Common myeloid progenitor, CD34-positive (primary cell): ENCODE measurements at regions not wholly inside any gene's neighbourhood (a gene's known extent, or its start where the extent isn't known, plus 50 kb on each side); places are given as distances from the start of the nearest gene placed in this dataset.

Experiments
- CTCF ChIA-PET: fragments of 350-600 bp; sonication (Branson Sonifier 250); formaldehyde crosslinking; loops from one replicate; lab custom pipeline; 2021; ENCODE audit warnings: antibody characterized with exemption; lab: Charles Lee
- POLR2A ChIA-PET: fragments of 350-600 bp; sonication (Branson Sonifier 250); formaldehyde crosslinking; loops from one replicate; lab custom pipeline; 2021; ENCODE audit warnings: antibody characterized with exemption; lab: Charles Lee
- DNase-seq, 3 donors: peaks; one replicate each; pipeline versions ENCODE4 v3.0.0 to v3.0.0-alpha.2; 2013
- H3K27ac ChIP-seq, 2 experiments: 1 replicate in 1 of 2; 2 replicates in 1 of 2; pipeline ENCODE4 v1.7.0; 2013; ENCODE audit warnings: inconsistent platforms in 2 of 2, low read length in 2 of 2, mild to moderate bottlenecking in 2 of 2, low read depth in 1 of 2, moderate library complexity in 1 of 2; ENCODE audit not compliant: severe bottlenecking in 2 of 2, insufficient read depth in 1 of 2, poor library complexity in 1 of 2
- H3K27me3 ChIP-seq, 5 experiments: replicated peaks in 2 of 5; 1 replicate in 3 of 5; 2 replicates in 2 of 5; pipeline versions ENCODE4 v1.6.1 to v1.7.0; 2013; ENCODE audit warnings: low read length in 4 of 5, mild to moderate bottlenecking in 2 of 5, moderate library complexity in 2 of 5, inconsistent platforms in 1 of 5; ENCODE audit not compliant: insufficient read depth in 5 of 5, control insufficient read depth in 4 of 5
- H3K36me3 ChIP-seq, 4 experiments: 1 replicate in 2 of 4; 2 replicates in 2 of 4; pipeline versions ENCODE4 v1.6.1 to v1.7.0; 2013; ENCODE audit warnings: low read length in 3 of 4, control low read depth in 1 of 4, mild to moderate bottlenecking in 1 of 4; ENCODE audit not compliant: control insufficient read depth in 4 of 4, insufficient read depth in 4 of 4
- H3K4me1 ChIP-seq, 4 experiments: 1 replicate in 3 of 4; 2 replicates in 1 of 4; pipeline versions ENCODE4 v1.6.1 to v1.7.1; 2013; ENCODE audit warnings: low read length in 3 of 4, mild to moderate bottlenecking in 3 of 4, control low read depth in 1 of 4, inconsistent platforms in 1 of 4, moderate library complexity in 1 of 4; ENCODE audit not compliant: control insufficient read depth in 4 of 4, insufficient read depth in 4 of 4; ENCODE audit errors: control extremely low read depth in 1 of 4
- H3K4me3 ChIP-seq, 7 experiments: 1 replicate in 4 of 7; 2 replicates in 3 of 7; pipeline versions ENCODE4 v1.5.1 to v1.7.0; 2013; ENCODE audit warnings: mild to moderate bottlenecking in 7 of 7, low read length in 6 of 7, moderate library complexity in 6 of 7, inconsistent platforms in 2 of 7, low read depth in 2 of 7, control low read depth in 1 of 7; ENCODE audit not compliant: insufficient read depth in 4 of 7, control insufficient read depth in 1 of 7; ENCODE audit errors: extremely low read depth in 1 of 7
- H3K9me3 ChIP-seq, 5 experiments: 1 replicate in 4 of 5; 2 replicates in 1 of 5; pipeline versions ENCODE4 v1.6.1 to v1.7.1; 2013; ENCODE audit warnings: low read length in 4 of 5, mild to moderate bottlenecking in 2 of 5, inconsistent platforms in 1 of 5, low read depth in 1 of 5, moderate library complexity in 1 of 5; ENCODE audit not compliant: control insufficient read depth in 4 of 5, insufficient read depth in 2 of 5; ENCODE audit errors: control extremely low read depth in 1 of 5
- WGBS: methylation state at CpG from one replicate; pipeline ENCODE4 v1.1.5; 2013; ENCODE audit not compliant: insufficient coverage; 5-methylcytosine and 5-hydroxymethylcytosine counted together

DNA sequence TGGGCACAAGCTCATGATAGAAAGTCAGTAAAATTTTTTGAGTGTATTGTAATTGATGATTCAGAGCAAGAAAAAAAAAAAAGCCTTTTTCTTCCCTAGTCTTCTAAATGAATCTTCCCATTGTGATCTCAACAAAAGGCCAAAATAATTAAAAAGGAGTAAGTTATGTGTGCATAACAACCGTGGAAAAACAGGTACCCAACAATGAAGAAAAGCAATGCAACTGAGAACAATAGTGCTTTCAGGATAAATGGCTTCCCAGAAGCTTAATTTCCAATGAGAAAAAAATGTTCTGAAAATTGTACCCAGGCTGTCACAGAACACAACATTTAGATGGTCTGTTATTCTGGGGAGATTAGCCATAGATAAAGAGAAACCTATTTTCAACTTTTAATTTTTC is 399.0 kb upstream of the AGA start:
- H3K4me3 ChIP-seq: no peak overlapping the region
- no peaks in the 10 kb centered on the region for H3K27me3 ChIP-seq
- no peaks in the 10 kb centered on the region for H3K4me1 ChIP-seq
- 50% methylated on average over 1 of the region's 1 CpG for WGBS
- H3K9me3 ChIP-seq: no peaks in the 10 kb centered on the region
- CTCF ChIA-PET: no interaction called here
- H3K27ac ChIP-seq: no peak overlapping the region
- POLR2A ChIA-PET: no interaction called here
- no peaks in the 10 kb centered on the region for H3K36me3 ChIP-seq
- no peak for DNase-seq

DNA sequence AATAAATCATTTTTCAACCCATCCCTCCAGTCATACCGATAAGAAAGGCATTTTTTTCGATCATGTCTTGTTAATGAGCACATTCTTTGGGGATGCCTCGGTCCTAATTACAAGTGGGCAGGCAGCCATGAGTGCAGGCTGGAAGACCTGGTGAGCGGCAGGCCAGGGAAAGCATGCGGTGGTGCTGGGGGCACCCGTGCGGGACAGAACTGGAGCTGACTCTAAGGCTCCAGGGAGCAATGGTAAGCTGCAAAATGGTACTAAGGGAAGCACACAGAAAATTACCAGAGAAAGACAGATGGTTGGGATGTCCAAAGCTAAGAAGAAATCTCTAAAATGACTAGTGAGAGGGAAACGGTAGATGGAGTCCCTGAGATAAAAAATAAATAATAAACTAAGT is 411.0 kb upstream of the AGA start:
- Histone ChIP-seq H3K9me3 (peaks cover 0 to 3% (median 0%) of the 10 kb centered on the region in 5 experiments), H3K27me3 (no peaks in the 10 kb centered on the region), H3K4me3 (no peak overlapping the region), H3K4me1 (no peaks in the 10 kb centered on the region), H3K36me3 (no peaks in the 10 kb centered on the region), H3K27ac (no peak overlapping the region)
- WGBS: 97% methylated on average over 7 of the region's 8 CpGs
- CTCF ChIA-PET: interaction anchor here (0.9 kb wide), 1 partner anchor 17 kb away, joined by 3 read pairs; no protein-coding TSS in a partner anchor
- DNase-seq: no peak
- POLR2A ChIA-PET: no interaction called here

DNA sequence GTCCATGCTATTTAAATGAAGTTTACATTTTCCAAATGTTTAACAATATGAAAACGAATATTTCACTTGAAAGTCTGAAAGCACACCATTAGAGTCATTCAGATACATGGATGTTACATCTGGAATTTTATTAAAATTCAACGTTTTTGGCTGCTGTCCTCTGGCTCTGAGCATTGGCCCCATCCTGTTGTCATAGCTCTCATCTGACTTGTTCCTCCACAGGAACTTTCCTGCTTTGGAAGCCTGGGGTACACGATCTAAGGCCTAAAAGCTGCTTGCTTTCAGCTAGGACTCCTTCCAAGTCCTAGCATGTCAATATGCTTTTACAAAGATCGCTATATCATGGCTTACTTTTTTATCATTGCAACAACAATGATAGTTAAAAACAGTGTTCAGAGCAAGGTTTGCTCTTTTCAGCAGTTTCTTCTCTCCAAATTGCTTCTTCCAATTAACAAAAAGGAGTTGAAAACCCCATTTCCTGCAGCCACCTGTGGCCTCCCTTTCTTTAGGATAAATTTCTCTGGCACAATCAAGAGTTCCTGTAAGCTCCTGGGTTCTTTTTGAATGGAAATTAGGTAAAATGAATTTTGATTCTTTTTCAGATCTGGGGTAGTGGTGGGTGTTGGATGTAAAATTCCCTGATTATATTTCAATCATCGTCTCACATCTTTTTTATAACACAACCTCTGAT is 413.4 kb upstream of the AGA start:
- no peak overlapping the region for H3K27ac ChIP-seq
- ChIA-PET CTCF (no interaction called here), POLR2A (no interaction called here)
- H3K4me3 ChIP-seq: no peak overlapping the region
- no peaks in the 10 kb centered on the region for H3K27me3 ChIP-seq
- H3K36me3 ChIP-seq: no peaks in the 10 kb centered on the region
- no peak for DNase-seq
- peaks cover 0 to 2% (median 0%) of the 10 kb centered on the region in 5 experiments for H3K9me3 ChIP-seq
- H3K4me1 ChIP-seq: no peaks in the 10 kb centered on the region
- 68% methylated on average over 4 of the region's 5 CpGs for WGBS

DNA sequence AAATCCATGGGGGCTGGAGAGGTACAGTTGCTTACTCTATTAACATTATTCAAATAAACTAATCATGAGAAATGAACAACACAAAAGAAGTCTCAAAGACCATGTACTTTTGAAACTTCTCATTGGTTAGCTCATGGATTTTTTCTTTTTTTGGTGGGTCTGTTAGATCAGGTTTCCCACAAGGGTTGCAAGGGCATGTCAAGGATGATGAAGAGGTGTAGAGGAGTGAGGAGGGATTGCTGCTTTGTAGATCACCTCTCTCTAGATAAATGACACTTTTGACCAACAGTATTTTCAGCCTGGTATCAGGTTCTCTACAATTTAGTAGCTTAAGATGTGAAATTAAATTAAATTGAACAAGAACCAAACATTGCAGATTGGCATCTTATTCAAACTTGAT is 417.9 kb upstream of the AGA start:
- H3K36me3 ChIP-seq: no peaks in the 10 kb centered on the region
- H3K4me3 ChIP-seq: no peak overlapping the region
- H3K4me1 ChIP-seq: no peaks in the 10 kb centered on the region
- no peaks in the 10 kb centered on the region for H3K27me3 ChIP-seq
- ChIA-PET CTCF (no interaction called here), POLR2A (no interaction called here)
- DNase-seq: no peak
- peaks cover 0 to 4% (median 0%) of the 10 kb centered on the region in 5 experiments for H3K9me3 ChIP-seq
- H3K27ac ChIP-seq: no peak overlapping the region

DNA sequence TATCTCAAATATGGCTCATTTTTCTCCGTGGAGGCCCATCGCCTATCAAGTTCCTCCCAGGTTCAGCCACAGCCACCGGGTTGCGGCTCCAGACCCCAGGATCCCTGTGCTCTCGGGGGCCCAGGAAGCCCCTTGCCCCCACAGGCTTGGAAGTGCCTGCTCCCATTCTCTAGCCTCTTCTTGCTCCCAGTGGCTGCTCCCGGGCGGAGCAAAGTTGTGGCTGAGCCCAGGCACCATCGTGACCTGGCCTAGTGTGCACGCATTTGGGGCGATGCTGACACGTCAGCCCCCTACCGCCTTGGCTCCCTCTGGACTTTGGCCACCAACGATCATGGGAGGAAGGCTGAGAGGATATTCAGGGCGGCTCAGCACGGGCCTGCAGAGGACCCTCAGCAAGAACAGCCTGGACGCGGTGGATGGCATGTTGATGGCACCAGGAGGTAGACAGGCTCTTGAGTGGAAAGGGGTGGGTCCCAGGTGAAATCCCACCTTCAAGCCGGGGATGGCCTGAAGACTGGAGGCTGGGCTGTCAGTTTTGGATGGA is 419.4 kb upstream of the AGA start:
- WGBS: 95% methylated on average over 15 of the region's 18 CpGs
- no peak for DNase-seq
- Histone ChIP-seq H3K27ac (no peak overlapping the region), H3K36me3 (no peaks in the 10 kb centered on the region), H3K4me3 (no peak overlapping the region), H3K9me3 (peaks cover 0 to 4% (median 0%) of the 10 kb centered on the region in 5 experiments), H3K4me1 (no peaks in the 10 kb centered on the region), H3K27me3 (no peaks in the 10 kb centered on the region)
- POLR2A ChIA-PET: no interaction called here
- CTCF ChIA-PET: no interaction called here

DNA sequence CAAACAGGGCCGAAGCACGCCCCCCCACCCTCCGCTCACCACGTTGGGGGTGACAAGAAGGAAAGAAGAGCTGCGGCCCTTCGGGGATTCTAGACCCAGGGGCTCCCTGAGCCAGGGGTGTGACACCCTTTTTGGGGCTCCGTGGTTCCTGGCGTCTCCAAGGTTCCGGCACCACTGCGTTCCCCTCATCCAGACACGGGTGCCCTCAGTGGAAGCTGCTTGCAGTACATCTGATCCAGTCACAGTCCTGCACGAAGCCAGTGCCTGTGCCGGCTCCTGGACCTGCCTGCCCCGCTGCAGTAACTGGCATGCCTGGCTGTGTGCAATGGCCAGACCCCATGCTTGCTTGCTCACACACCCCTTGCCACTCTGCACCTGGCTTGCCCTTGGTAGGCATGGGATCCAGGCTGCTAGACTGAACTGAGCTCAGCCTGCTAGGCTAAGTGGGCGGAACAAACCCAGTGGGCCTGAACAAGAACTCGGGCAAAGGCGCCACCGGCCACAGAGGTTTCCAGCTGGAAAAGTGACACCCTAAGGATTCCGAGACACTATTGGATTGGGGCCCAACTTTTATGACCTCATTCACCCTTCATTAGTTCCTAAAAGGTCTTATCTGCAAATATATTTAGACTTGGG is 420.4 kb upstream of the AGA start:
- POLR2A ChIA-PET: no interaction called here
- no peak overlapping the region for H3K27ac ChIP-seq
- H3K4me3 ChIP-seq: no peak overlapping the region
- no peak for DNase-seq
- H3K36me3 ChIP-seq: no peaks in the 10 kb centered on the region
- CTCF ChIA-PET: no interaction called here
- H3K4me1 ChIP-seq: no peaks in the 10 kb centered on the region
- no peaks in the 10 kb centered on the region for H3K27me3 ChIP-seq
- peaks cover 0 to 4% (median 0%) of the 10 kb centered on the region in 5 experiments for H3K9me3 ChIP-seq
- whole genome bisulfite sequencing: 96% methylated on average over 15 of the region's 19 CpGs

DNA sequence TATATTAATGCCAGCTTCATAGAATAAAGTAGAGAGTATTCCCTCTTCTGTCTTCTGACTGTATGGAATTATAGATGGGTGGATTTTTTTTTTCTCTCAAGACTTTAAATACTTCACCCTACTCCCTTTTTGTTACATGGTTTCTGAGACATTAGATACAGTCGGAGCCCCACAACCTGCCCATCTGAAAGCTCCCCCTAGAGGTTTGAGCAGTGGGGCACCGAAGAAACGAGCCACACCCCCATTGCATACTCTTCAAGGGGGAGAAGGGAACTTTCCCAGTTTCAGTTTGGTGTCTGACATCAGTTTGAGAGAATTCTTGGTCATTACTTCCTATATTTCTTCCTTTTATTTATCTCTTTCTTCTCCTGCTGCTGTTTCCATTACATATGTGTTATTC is 437.6 kb upstream of the AGA start:
- H3K9me3 ChIP-seq: no peaks in the 10 kb centered on the region
- ChIA-PET CTCF (no interaction called here), POLR2A (no interaction called here)
- H3K27me3 ChIP-seq: no peaks in the 10 kb centered on the region
- H3K36me3 ChIP-seq: no peaks in the 10 kb centered on the region
- H3K4me3 ChIP-seq: no peak overlapping the region
- 70% methylated on average over 1 of the region's 3 CpGs for WGBS
- H3K27ac ChIP-seq: no peak overlapping the region
- H3K4me1 ChIP-seq: no peaks in the 10 kb centered on the region
- DNase-seq: no peak
